ENCODE measurements at regions not wholly inside any gene's neighbourhood (a gene's known extent, or its start where the extent isn't known, plus 50 kb on each side); places are given as distances from the start of the nearest gene placed in this dataset.
"Not testable (repeated sequence)": the region's sequence is repeated elsewhere in the genome, so short reads cannot be mapped to it uniquely, and the experiment has no call there.

- CTCF ChIA-PET = no interaction called here
- no peaks in the 10 kb centered on the region for H3K9me3 Mint-ChIP-seq (ENCODE audit: low read depth, unreplicated experiment)
- no peak overlapping the region for H3K27ac Mint-ChIP-seq (ENCODE audit: unreplicated experiment)
- intact Hi-C loops (cut with micrococcal nuclease; ENCODE audit: unreplicated experiment) = no loop called here
- BruUV-seq (replicated peaks) = no TSS peak
- no peak for TF ChIP-seq CTCF (IDR thresholded peaks at IDR 0.05; ENCODE audit: unreplicated experiment)
- no peaks in the 10 kb centered on the region for H3K27me3 Mint-ChIP-seq (ENCODE audit: unreplicated experiment)
- no peaks in the 10 kb centered on the region for H3K36me3 Mint-ChIP-seq (ENCODE audit: insufficient read depth, unreplicated experiment)
- H3K4me1 Mint-ChIP-seq (ENCODE audit: low read depth, unreplicated experiment) = no peaks in the 10 kb centered on the region
- no peak overlapping the region for H3K4me3 Mint-ChIP-seq (ENCODE audit: low read depth, unreplicated experiment)
- no peak for DNase-seq
Observed at GRCh38 chr15:20368974-20369373, 172.6 kb downstream of the GOLGA6L6 start.

- Mint-ChIP-seq H3K4me1 (ENCODE audit: low read depth, unreplicated experiment) (no peaks in the 10 kb centered on the region), H3K4me3 (ENCODE audit: low read depth, unreplicated experiment) (no peak overlapping the region), H3K27ac (ENCODE audit: unreplicated experiment) (no peak overlapping the region), H3K36me3 (ENCODE audit: insufficient read depth, unreplicated experiment) (no peaks in the 10 kb centered on the region), H3K27me3 (ENCODE audit: unreplicated experiment) (no peaks in the 10 kb centered on the region), H3K9me3 (ENCODE audit: low read depth, unreplicated experiment) (no peaks in the 10 kb centered on the region)
- no peak for DNase-seq
- CTCF ChIA-PET = no interaction called here
- intact Hi-C loops (cut with micrococcal nuclease; ENCODE audit: unreplicated experiment) = no loop called here
- no TSS peak for BruUV-seq (replicated peaks)
- no peak for TF ChIP-seq CTCF (IDR thresholded peaks at IDR 0.05; ENCODE audit: unreplicated experiment)
Observed at GRCh38 chr15:20367093-20367492, 174.5 kb downstream of the GOLGA6L6 start.

GRCh38 chr15:20363591-20363990, 178.0 kb downstream of the GOLGA6L6 start:
- CTCF ChIA-PET; DNase-seq; H3K4me1 Mint-ChIP-seq (ENCODE audit: low read depth, unreplicated experiment); H3K36me3 Mint-ChIP-seq (ENCODE audit: insufficient read depth, unreplicated experiment); H3K27ac Mint-ChIP-seq (ENCODE audit: unreplicated experiment); BruUV-seq (replicated peaks); intact Hi-C loops (cut with micrococcal nuclease; ENCODE audit: unreplicated experiment); H3K4me3 Mint-ChIP-seq (ENCODE audit: low read depth, unreplicated experiment); H3K27me3 Mint-ChIP-seq (ENCODE audit: unreplicated experiment); H3K9me3 Mint-ChIP-seq (ENCODE audit: low read depth, unreplicated experiment): not testable (repeated sequence)

- CTCF ChIA-PET = no interaction called here
- Mint-ChIP-seq H3K27me3 (ENCODE audit: unreplicated experiment) (no peaks in the 10 kb centered on the region), H3K27ac (ENCODE audit: unreplicated experiment) (no peak overlapping the region), H3K9me3 (ENCODE audit: low read depth, unreplicated experiment) (no peaks in the 10 kb centered on the region), H3K36me3 (ENCODE audit: insufficient read depth, unreplicated experiment) (no peaks in the 10 kb centered on the region), H3K4me3 (ENCODE audit: low read depth, unreplicated experiment) (no peak overlapping the region), H3K4me1 (ENCODE audit: low read depth, unreplicated experiment) (no peaks in the 10 kb centered on the region)
- DNase-seq = no peak
- intact Hi-C loops (cut with micrococcal nuclease; ENCODE audit: unreplicated experiment) = no loop called here
- BruUV-seq (replicated peaks) = no TSS peak
- no peak for TF ChIP-seq CTCF (IDR thresholded peaks at IDR 0.05; ENCODE audit: unreplicated experiment)
Observed at GRCh38 chr15:20361091-20361490, 180.5 kb downstream of the GOLGA6L6 start.

GRCh38 chr15:20358779-20359414, 182.7 kb downstream of the GOLGA6L6 start:
- Mint-ChIP-seq H3K27me3 (ENCODE audit: unreplicated experiment) (no peaks in the 10 kb centered on the region), H3K4me3 (ENCODE audit: low read depth, unreplicated experiment) (no peak overlapping the region), H3K27ac (ENCODE audit: unreplicated experiment) (no peak overlapping the region), H3K4me1 (ENCODE audit: low read depth, unreplicated experiment) (no peaks in the 10 kb centered on the region), H3K36me3 (ENCODE audit: insufficient read depth, unreplicated experiment) (no peaks in the 10 kb centered on the region), H3K9me3 (ENCODE audit: low read depth, unreplicated experiment) (no peaks in the 10 kb centered on the region)
- intact Hi-C loops (cut with micrococcal nuclease; ENCODE audit: unreplicated experiment) = no loop called here
- no TSS peak for BruUV-seq (replicated peaks)
- CTCF ChIA-PET = no interaction called here
- TF ChIP-seq CTCF (IDR thresholded peaks at IDR 0.05; ENCODE audit: unreplicated experiment) = no peak
- no peak for DNase-seq
